ENCODE measurements at regions not wholly inside any gene's neighbourhood (a gene's known extent, or its start where the extent isn't known, plus 50 kb on each side); places are given as distances from the start of the nearest gene placed in this dataset.

DNA sequence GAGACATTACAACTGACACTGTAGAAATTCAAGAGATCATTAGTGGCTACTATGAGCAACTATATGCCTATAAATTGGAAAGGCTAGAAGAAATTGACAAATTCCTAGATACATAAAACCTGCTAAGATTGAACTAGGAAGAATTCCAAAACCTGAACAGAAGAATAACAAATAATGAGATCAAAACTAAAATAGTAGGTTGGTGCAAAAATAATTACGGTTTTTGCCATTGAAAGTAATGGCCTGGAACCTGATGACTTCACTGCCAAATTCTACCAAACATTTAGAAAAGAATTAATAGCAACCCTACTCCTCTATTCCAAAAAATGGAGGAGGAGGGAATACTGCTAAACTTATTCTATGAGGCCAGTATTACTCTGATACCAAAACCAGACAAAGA, 824.9 kb downstream of the KLHL13 start:
- Histone ChIP-seq H3K27me3 (no peaks in the 10 kb centered on the region), H3K4me1 (no peaks in the 10 kb centered on the region), H3K9me3 (no peaks in the 10 kb centered on the region), H3K4me3 (ENCODE audit: low read depth, low read length) (no peak overlapping the region), H3K36me3 (no peaks in the 10 kb centered on the region)
- TF ChIP-seq, protein P1, sequence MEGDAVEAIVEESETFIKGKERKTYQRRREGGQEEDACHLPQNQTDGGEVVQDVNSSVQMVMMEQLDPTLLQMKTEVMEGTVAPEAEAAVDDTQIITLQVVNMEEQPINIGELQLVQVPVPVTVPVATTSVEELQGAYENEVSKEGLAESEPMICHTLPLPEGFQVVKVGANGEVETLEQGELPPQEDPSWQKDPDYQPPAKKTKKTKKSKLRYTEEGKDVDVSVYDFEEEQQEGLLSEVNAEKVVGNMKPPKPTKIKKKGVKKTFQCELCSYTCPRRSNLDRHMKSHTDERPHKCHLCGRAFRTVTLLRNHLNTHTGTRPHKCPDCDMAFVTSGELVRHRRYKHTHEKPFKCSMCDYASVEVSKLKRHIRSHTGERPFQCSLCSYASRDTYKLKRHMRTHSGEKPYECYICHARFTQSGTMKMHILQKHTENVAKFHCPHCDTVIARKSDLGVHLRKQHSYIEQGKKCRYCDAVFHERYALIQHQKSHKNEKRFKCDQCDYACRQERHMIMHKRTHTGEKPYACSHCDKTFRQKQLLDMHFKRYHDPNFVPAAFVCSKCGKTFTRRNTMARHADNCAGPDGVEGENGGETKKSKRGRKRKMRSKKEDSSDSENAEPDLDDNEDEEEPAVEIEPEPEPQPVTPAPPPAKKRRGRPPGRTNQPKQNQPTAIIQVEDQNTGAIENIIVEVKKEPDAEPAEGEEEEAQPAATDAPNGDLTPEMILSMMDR (IDR thresholded peaks at IDR 0.05; ENCODE audit: low read depth, low read length): no peak
- no peak for DNase-seq

DNA sequence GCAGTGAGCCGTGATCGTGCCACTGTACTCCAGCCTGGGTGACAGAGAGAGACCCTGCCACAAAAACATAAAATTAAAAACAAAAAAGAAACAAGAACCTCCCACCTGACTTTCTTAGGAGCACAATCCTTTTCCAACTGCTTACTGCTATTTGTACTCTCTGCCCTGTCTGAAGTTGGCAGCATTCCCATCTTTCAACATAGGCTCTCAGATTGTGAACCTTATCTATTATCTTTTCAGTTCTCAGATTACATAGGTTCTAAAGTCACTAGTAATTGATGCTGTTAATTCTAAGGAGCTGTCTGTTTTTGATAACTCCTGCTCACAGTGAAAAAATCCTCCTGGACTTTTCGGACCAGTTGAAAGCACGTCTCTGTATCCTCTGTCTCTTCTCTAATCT, 812.2 kb upstream of the CT83 start:
- Histone ChIP-seq H3K27me3 (no peaks in the 10 kb centered on the region), H3K4me1 (no peaks in the 10 kb centered on the region), H3K9me3 (no peaks in the 10 kb centered on the region), H3K4me3 (ENCODE audit: low read depth, low read length) (no peak overlapping the region), H3K36me3 (no peaks in the 10 kb centered on the region)
- DNase-seq: no peak
- TF ChIP-seq, protein P1 (IDR thresholded peaks at IDR 0.05; ENCODE audit: low read depth, low read length): no peak

Measured in BE2C (cell line).